ENCODE measurements at regions not wholly inside any gene's neighbourhood (a gene's known extent, or its start where the extent isn't known, plus 50 kb on each side); places are given as distances from the start of the nearest gene placed in this dataset.

GRCh38 chr9:80592413-80592812 is 1020.6 kb downstream of the TLE4 start:
- intact Hi-C loops (cut with DNase I): no loop called here
- FAIRE-seq (no peak), DNase-seq (no peak), ATAC-seq (no peak)
- Histone ChIP-seq H3K4me3 (no peak overlapping the region), H3K4me1 (no peaks in the 10 kb centered on the region), H3K27ac (no peak overlapping the region), H3K27me3 (no peaks in the 10 kb centered on the region), H3K36me3 (no peaks in the 10 kb centered on the region), H3K9me3 (no peaks in the 10 kb centered on the region)
- no peak for TF ChIP-seq CTCF (IDR thresholded peaks at IDR 0.05)

- ATAC-seq (no peak), FAIRE-seq (no peak), DNase-seq (no peak)
- Histone ChIP-seq H3K36me3 (no peaks in the 10 kb centered on the region), H3K27me3 (no peaks in the 10 kb centered on the region), H3K9me3 (no peaks in the 10 kb centered on the region), H3K4me3 (no peak overlapping the region), H3K27ac (no peak overlapping the region), H3K4me1 (no peaks in the 10 kb centered on the region)
- WGBS, 2 donors: 65 to 79% methylated on average over 1 of the region's 1 CpG
- intact Hi-C loops (cut with DNase I): no loop called here
- no peak for TF ChIP-seq CTCF (IDR thresholded peaks at IDR 0.05)
Measured at GRCh38 chr9:80586786-80587330, 1015.1 kb downstream of the TLE4 start.

DNA sequence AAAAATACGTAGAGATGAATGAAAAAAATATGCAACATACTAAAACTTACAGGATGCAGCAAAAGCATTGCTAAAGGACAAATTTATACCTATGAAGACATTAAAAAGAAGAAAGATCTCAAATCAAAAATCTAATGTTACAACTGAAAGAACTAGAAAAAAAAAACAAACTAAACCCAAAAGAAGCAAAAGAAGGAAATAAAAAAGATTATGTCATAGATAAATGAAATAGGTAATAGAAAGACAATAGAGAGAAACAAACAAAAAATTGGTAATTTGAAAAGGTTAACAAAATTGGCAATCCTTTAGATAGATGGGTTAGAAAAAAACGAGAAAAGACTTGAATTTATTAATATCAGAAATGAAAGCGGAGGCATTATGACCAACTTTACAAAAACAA is 1000.2 kb downstream of the TLE4 start:
- no peak for ATAC-seq
- H3K36me3 ChIP-seq: no peaks in the 10 kb centered on the region
- H3K9me3 ChIP-seq: peaks cover 0 to 3% (median 0%) of the 10 kb centered on the region in 4 donors
- no peak overlapping the region for H3K4me3 ChIP-seq
- no peaks in the 10 kb centered on the region for H3K4me1 ChIP-seq
- no peak for TF ChIP-seq CTCF (IDR thresholded peaks at IDR 0.05)
- 46 to 51% methylated on average over 3 of the region's 3 CpGs for WGBS, 2 donors
- no peak for DNase-seq
- FAIRE-seq: no peak
- intact Hi-C loops (cut with DNase I): no loop called here
- H3K27ac ChIP-seq: no peak overlapping the region
- no peaks in the 10 kb centered on the region for H3K27me3 ChIP-seq

GRCh38 chr9:80569236-80569635 is 997.5 kb downstream of the TLE4 start:
- H3K27me3 ChIP-seq: no peaks in the 10 kb centered on the region
- H3K27ac ChIP-seq: no peak overlapping the region
- ATAC-seq: no peak
- H3K4me3 ChIP-seq: no peak overlapping the region
- no peak for FAIRE-seq
- whole genome bisulfite sequencing, 2 donors: 41 to 54% methylated on average over 1 of the region's 1 CpG
- no peaks in the 10 kb centered on the region for H3K4me1 ChIP-seq
- peaks cover 0 to 3% (median 0%) of the 10 kb centered on the region in 4 donors for H3K9me3 ChIP-seq
- no peak for TF ChIP-seq CTCF (IDR thresholded peaks at IDR 0.05)
- intact Hi-C loops (cut with DNase I): no loop called here
- no peaks in the 10 kb centered on the region for H3K36me3 ChIP-seq
- no peak for DNase-seq

DNA sequence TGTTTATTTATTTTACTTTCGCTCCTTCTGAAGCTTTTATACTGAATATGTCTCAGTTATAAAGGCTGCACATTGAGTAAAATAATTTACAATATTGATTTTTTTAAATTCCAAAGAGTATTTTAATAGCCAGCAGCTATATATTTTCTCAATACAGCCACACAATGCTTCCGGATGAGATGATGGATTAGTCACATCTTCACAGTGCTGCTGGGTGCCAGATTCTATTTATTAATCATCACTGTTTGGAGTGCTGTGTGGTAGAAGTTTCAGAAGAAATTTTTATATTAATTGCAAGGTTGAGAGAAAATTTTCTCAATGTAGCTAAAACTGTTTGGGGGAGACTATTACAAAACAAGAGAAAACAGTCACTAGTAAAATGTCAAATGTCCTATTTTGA is 989.8 kb downstream of the TLE4 start:
- Histone ChIP-seq H3K36me3 (no peaks in the 10 kb centered on the region), H3K9me3 (no peaks in the 10 kb centered on the region), H3K27ac (no peak overlapping the region), H3K4me3 (no peak overlapping the region), H3K27me3 (no peaks in the 10 kb centered on the region), H3K4me1 (no peaks in the 10 kb centered on the region)
- intact Hi-C loops (cut with DNase I): no loop called here
- no peak for TF ChIP-seq CTCF (IDR thresholded peaks at IDR 0.05)
- DNase-seq (no peak), FAIRE-seq (no peak), ATAC-seq (no peak)
- 42 to 50% methylated on average over 2 of the region's 2 CpGs for WGBS, 2 donors

All from pancreas (tissue), 10 donors.